Embryonic facial prominence (tissue), 1 donor: ENCODE measurements at regions not wholly inside any gene's neighbourhood (a gene's known extent, or its start where the extent isn't known, plus 50 kb on each side); places are given as distances from the start of the nearest gene placed in this dataset.

Experiments used
- DNase-seq: peaks from one replicate; pipeline ENCODE4 v3.0.0-alpha.2; 2016; ENCODE audit errors: extremely low spot score

DNA sequence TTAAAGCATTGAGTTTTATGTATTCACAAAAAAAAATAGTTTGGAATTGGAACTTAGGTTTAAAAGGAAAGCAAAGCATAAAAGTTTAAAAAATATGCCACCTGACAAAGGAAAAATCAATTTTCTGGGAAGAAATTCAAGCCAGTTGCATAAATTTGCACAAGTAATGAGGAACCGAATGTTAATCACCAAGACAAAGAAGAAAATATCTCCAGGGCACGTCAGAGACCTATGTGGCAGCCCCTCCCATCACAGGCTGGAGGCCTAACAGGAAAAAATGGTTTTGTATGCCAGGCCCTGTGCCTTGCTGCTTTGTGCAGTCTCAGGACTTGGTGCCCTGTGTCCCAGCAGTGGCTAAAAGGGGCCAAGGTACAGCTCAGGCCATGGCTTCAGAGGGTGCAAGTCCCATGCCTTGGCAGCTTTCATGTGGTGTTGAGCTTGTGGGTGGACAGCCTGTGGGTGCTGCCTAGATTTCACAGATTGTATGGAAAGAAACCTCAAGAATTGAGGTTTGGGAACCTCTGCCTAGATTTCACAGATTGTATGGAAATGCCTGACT is 767.2 kb upstream of the SLC10A2 start:
- DNase-seq: no peak

DNA sequence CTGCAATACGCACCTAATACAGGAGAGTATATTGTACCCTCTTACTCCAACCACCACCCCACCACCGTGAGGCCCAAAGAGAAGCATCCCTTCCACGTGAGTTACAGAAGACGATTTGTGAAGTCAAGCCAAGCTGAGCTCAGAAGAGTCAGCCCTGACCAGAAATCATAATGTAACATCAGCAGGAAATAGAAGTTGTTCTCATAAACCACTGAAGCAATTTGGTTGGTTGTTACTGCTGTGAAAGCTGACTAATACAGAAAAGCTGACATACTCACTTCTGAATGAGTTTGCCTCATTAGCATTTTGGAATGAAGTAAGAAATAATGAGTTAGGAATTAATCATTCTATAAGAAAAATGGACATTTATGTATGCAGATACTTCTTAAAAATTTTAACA is 749.4 kb upstream of the SLC10A2 start:
- DNase-seq: no peak

DNA sequence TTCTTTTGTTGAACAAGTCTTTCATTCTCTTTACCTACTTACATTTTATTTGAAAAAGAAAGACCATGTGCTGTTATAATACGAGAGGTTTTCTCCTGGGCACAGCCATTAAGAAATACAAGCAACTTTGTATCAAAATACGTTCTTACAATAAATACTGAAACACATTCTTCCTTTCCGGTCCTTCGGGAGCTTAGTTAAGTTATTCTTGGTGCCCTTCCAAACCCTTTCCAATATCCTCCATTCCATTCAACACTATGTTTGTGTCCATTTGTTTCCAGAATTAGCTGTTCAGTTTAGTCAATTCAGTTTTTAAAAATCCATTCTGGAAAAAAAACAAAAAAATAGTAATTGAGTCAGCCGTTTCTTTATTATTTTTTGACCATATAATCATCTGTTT is 746.8 kb upstream of the SLC10A2 start:
- no peak for DNase-seq

- DNase-seq: no peak
These were observed 746.3 kb upstream of the SLC10A2 start for GRCh38 chr13:103812558-103812957.

GRCh38 chr13:103810026-103810425 is 743.8 kb upstream of the SLC10A2 start:
- no peak for DNase-seq

DNA sequence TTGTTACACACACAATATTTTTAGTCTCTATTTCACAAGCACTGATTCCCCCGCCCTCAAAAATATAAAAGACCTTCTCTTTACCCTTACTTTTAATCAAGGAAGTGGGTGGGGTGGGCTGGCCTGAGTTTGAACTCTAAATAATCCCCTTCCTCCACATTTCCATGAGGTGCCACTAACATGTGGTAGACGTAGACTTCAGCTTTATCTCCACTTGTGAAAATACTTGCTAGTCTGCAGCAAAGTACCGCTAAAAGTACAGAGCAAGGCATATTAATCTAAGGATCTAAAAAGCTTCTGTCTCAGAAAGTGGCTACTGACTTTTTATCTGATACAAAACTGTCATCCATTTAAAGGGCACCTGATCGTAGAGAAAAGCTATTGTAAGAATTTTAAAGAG is 739.6 kb upstream of the SLC10A2 start:
- DNase-seq: no peak

GRCh38 chr13:103803349-103803748 is 737.1 kb upstream of the SLC10A2 start:
- no peak for DNase-seq

DNA sequence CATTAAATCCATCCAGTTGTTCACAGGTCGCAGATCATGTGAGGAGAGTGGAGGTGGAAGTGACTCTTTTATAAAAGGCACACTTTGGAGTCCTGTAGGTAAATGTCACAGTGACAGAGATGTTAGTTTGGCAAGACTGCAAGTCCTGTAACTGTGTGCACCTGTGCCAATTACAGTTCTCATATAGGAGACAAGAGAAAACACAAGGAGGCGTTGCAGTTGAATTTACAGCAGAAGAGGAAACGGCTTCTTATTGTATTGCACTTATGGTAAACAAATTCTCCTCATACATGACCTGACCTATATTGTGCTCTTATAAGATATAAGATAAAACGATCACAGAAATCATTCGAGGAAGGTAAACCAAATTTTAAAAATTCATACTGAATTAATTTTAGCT is 732.8 kb upstream of the SLC10A2 start:
- no peak for DNase-seq

DNA sequence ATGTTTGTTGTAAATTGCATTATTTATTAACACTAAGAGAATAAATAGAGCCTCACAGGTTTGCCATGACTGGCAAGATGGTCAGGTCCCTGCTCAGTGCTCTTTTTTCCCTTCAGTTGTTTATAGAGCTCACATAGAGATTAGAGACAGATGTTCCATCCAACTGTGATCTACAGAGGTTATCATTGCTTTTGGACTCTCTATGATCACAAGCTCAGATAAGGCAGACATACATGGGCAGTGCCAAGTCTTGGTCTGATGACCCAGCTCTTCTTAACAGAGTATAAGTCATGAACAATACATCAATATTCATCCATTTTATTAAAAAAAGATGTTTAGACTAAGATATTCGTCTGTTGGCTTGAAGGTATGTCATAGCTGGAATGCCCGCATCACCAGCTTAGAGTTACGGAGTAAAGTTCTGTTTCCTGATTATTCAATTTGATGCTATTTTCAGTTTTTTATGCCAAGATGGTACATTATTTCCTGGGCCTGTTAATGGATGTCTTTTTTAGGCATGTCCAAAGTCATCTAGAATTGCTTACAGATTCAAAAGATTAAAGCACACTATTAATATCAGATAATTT is 729.8 kb upstream of the SLC10A2 start:
- no peak for DNase-seq

DNA sequence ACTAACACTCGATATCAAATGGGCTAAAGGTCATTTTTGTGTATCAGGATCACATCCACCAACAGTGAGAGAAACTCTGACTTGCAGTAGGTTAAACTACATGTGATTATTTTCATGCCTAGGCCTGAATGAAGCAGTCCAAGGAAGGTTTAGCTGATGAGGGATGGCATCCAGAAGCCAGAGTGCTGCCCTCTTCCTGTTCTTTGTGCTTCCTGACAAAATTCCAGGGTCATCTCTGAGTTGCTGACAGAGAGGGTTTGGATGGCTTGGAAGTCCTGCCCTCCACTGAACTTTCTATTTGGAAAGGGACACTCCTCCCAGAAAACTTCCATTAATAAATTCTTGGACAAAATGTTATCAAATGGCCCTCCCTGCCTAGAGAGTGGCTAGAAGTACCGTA is 728.3 kb upstream of the SLC10A2 start:
- DNase-seq: no peak

- DNase-seq: no peak
These were observed 721.9 kb upstream of the SLC10A2 start for GRCh38 chr13:103788061-103788652.

- no peak for DNase-seq
These were observed 706.4 kb upstream of the SLC10A2 start for GRCh38 chr13:103772576-103772975.

GRCh38 chr13:103762523-103762922 is 696.3 kb upstream of the SLC10A2 start:
- DNase-seq: no peak

GRCh38 chr13:103759361-103759760 is 693.1 kb upstream of the SLC10A2 start:
- no peak for DNase-seq

GRCh38 chr13:103758222-103758621 is 692.0 kb upstream of the SLC10A2 start:
- no peak for DNase-seq

GRCh38 chr13:103757361-103757760 is 691.1 kb upstream of the SLC10A2 start:
- no peak for DNase-seq

DNA sequence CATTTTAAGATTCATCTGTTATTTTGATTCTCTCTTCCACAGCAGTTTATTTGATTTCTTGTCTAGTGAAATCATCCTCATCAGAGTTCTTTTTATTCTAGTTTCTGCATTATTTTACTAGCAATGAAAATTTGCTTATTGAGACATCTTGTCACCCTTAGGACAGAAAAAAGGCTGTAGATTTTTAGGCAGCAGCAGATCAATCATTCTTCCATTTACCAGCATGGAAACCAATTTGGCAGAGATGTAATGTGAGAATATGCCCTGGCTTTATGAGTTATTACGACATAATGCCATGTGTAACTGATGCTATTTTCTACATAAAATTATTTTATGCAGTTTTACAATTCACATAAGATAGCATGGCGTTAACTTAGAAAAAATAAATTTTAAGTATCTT is 688.6 kb upstream of the SLC10A2 start:
- DNase-seq: no peak

DNA sequence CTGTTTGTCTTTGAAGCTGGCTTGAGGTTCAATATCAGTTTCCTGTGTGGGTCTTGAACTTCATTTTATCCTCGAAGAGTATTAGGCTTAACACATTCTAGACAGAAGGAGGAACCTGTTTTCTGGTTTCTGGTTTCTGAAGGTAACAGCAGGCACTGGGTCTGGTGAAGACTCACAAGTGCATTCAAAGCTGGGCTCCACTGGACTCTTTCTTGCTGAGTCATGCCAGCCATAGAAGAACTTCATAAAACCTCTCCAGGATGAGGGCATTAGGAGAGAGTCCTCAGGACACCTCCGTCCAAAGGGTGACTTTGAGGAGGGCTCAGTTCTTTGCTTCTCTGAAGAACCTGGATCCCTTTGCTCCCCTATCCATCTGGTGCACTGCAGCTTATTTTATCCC is 668.6 kb upstream of the SLC10A2 start:
- no peak for DNase-seq

- DNase-seq: no peak
These were observed 665.7 kb upstream of the SLC10A2 start for GRCh38 chr13:103731959-103732358.

- no peak for DNase-seq
These were observed 664.2 kb upstream of the SLC10A2 start for GRCh38 chr13:103730407-103730806.

GRCh38 chr13:103726808-103727207 is 660.6 kb upstream of the SLC10A2 start:
- DNase-seq: no peak

DNA sequence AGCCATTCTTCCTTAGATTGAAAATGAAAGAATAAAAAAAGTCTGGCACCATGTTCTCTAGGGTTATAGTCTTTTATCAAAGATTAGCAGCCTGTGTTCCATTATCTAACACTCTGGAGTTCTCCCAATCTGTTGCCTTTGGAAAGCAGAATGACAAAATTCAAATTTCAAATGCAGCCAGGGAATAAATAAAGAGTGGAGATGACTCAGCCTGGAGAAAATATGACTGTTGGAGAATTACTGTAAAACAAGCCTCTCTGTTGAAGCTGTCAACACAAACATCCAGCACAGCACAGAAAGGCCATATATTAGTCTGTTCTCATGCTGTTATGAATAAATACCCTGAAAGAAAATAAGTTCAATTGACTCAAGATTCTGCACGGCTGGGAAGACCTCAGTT is 650.5 kb upstream of the SLC10A2 start:
- no peak for DNase-seq

DNA sequence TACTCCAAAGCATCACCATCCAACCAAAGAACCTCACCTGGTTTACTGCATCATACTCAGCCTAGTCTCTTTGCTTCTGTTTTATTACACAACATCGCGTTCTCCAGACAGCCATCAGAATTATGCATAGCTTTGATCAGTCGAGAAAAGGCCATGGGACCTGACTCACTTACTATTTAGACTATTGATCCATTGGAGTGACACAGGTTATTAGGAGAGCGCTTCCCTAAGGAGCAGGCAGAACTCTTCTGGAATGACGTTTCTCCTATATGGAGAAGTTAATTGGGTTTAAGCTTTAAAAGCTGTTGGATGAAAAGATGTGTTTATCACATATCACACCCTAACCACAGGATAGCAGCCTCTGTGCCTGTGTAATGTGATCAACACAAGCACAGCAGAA is 649.1 kb upstream of the SLC10A2 start:
- no peak for DNase-seq

GRCh38 chr13:103703246-103703645 is 637.0 kb upstream of the SLC10A2 start:
- DNase-seq: no peak
